SH-SY5Y (cell line): ENCODE measurements at regions not wholly inside any gene's neighbourhood (a gene's known extent, or its start where the extent isn't known, plus 50 kb on each side); places are given as distances from the start of the nearest gene placed in this dataset.

ENCODE experiments used
- GATA2 ChIP-seq: IDR thresholded peaks from 2 replicates; pipeline ENCODE4 v1.6.1; 2011; ENCODE audit warnings: mild to moderate bottlenecking, low read depth, low read length
- GATA3 ChIP-seq: IDR thresholded peaks from 2 replicates; pipeline ENCODE4 v1.6.1; 2011; ENCODE audit warnings: low read depth, mild to moderate bottlenecking, low read length, moderate library complexity

GRCh38 chr3:159323848-159324247 lies 522.0 kb downstream of the MFSD1 start:
- TF ChIP-seq GATA2 (no peak), GATA3 (no peak)
